ENCODE measurements at regions not wholly inside any gene's neighbourhood (a gene's known extent, or its start where the extent isn't known, plus 50 kb on each side); places are given as distances from the start of the nearest gene placed in this dataset.
A peak's percentile ranks its signal among the peaks of the same experiment; 100 is the strongest.

GRCh38 chr1:234980645-234981396 is 147.8 kb downstream of the TOMM20 start:
- Mint-ChIP-seq H3K4me1 (peaks cover 83% of the 10 kb centered on the region), H3K9me3 (no peaks in the 10 kb centered on the region), H3K4me3 (peak overlapping the region; percentile 77), H3K27ac (peak overlapping the region; percentile 93), H3K27me3 (no peaks in the 10 kb centered on the region), H3K36me3 (ENCODE audit: low read depth) (no peaks in the 10 kb centered on the region)
- ChIA-PET CTCF (interaction anchor here (1.0 to 4.2 kb wide), 6 partner anchors 10 to 103 kb away, joined by 3 to 31 read pairs (median 6); no protein-coding TSS in a partner anchor), POLR2A (interaction anchor here (0.6 to 7.8 kb wide), 29 partner anchors 9 to 485 kb away, joined by 3 to 214 read pairs (median 7); partner anchors contain the start of gene IRF2BP2)
- peak; percentile 58 for DNase-seq
- peak; percentile 69 for ATAC-seq (ENCODE audit: low read depth)
- no peak for TF ChIP-seq CTCF (IDR thresholded peaks at IDR 0.05)
- intact Hi-C loops (cut with micrococcal nuclease): loop anchor here (1.0 kb wide), 1 partner anchor 459 kb away; no protein-coding TSS in a partner anchor

GRCh38 chr1:234980291-234980644 is 148.4 kb downstream of the TOMM20 start:
- CTCF ChIA-PET: interaction anchor here (1.0 to 4.2 kb wide), 8 partner anchors 10 to 369 kb away, joined by 3 to 31 read pairs (median 6); no protein-coding TSS in a partner anchor
- Mint-ChIP-seq H3K27me3 (no peaks in the 10 kb centered on the region), H3K27ac (peak overlapping the region; percentile 93), H3K4me1 (peaks cover 83% of the 10 kb centered on the region), H3K4me3 (peak overlapping the region; percentile 77), H3K36me3 (ENCODE audit: low read depth) (no peaks in the 10 kb centered on the region), H3K9me3 (no peaks in the 10 kb centered on the region)
- no peak for DNase-seq
- no peak for ATAC-seq (ENCODE audit: low read depth)
- POLR2A ChIA-PET: interaction anchor here (0.9 to 7.8 kb wide), 27 partner anchors 9 to 485 kb away, joined by 3 to 214 read pairs (median 7); partner anchors contain the start of gene IRF2BP2
- intact Hi-C loops (cut with micrococcal nuclease): loop anchor here (1.0 kb wide), 1 partner anchor 458 kb away; no protein-coding TSS in a partner anchor
- no peak for TF ChIP-seq CTCF (IDR thresholded peaks at IDR 0.05)

- DNase-seq: no peak
- intact Hi-C loops (cut with micrococcal nuclease): loop anchor here (1.0 to 5.0 kb wide), 3 partner anchors 249 to 482 kb away; no protein-coding TSS in a partner anchor
- peak overlapping the region; percentile 77 for H3K4me3 Mint-ChIP-seq
- ChIA-PET POLR2A (interaction anchor here (0.5 to 7.8 kb wide), 38 partner anchors 8 to 484 kb away, joined by 3 to 214 read pairs (median 7); partner anchors contain the start of gene IRF2BP2), CTCF (interaction anchor here (1.0 to 4.2 kb wide), 15 partner anchors 9 to 368 kb away, joined by 3 to 31 read pairs (median 5); no protein-coding TSS in a partner anchor)
- H3K36me3 Mint-ChIP-seq (ENCODE audit: low read depth): no peaks in the 10 kb centered on the region
- H3K27me3 Mint-ChIP-seq: no peaks in the 10 kb centered on the region
- peak overlapping the region; percentile 93 for H3K27ac Mint-ChIP-seq
- ATAC-seq (ENCODE audit: low read depth): no peak
- H3K4me1 Mint-ChIP-seq: peaks cover 83% of the 10 kb centered on the region
- no peak for TF ChIP-seq CTCF (IDR thresholded peaks at IDR 0.05)
- H3K9me3 Mint-ChIP-seq: no peaks in the 10 kb centered on the region
Measured at GRCh38 chr1:234979296-234980279, 149.0 kb downstream of the TOMM20 start.

GRCh38 chr1:234978397-234979295 is 150.0 kb downstream of the TOMM20 start:
- CTCF ChIA-PET: interaction anchor here (0.7 to 4.2 kb wide), 15 partner anchors 9 to 381 kb away, joined by 3 to 31 read pairs (median 4); no protein-coding TSS in a partner anchor
- Mint-ChIP-seq H3K9me3 (no peaks in the 10 kb centered on the region), H3K27me3 (no peaks in the 10 kb centered on the region), H3K4me3 (peak overlapping the region; percentile 77), H3K36me3 (ENCODE audit: low read depth) (no peaks in the 10 kb centered on the region), H3K27ac (peak overlapping the region; percentile 93), H3K4me1 (peaks cover 74% of the 10 kb centered on the region)
- DNase-seq (peak; percentile 68), ATAC-seq (ENCODE audit: low read depth) (peak; percentile 58)
- no peak for TF ChIP-seq CTCF (IDR thresholded peaks at IDR 0.05)
- POLR2A ChIA-PET: interaction anchor here (0.6 to 7.8 kb wide), 32 partner anchors 8 to 483 kb away, joined by 3 to 214 read pairs (median 6); partner anchors contain the start of gene IRF2BP2
- intact Hi-C loops (cut with micrococcal nuclease): loop anchor here (1.0 to 5.0 kb wide), 12 partner anchors 9 to 481 kb away; no protein-coding TSS in a partner anchor
